ENCODE measurements at regions not wholly inside any gene's neighbourhood (a gene's known extent, or its start where the extent isn't known, plus 50 kb on each side); places are given as distances from the start of the nearest gene placed in this dataset.

- no peak for TF ChIP-seq CTCF (IDR thresholded peaks at IDR 0.05; ENCODE audit: borderline replicate concordance, extremely low read depth, low read length, poor library complexity, severe bottlenecking)
- TF ChIP-seq EZH2 (IDR thresholded peaks at IDR 0.05; ENCODE audit: borderline replicate concordance, low read depth, low read length, severe bottlenecking), result no peak
- Histone ChIP-seq H3K4me2 (ENCODE audit: insufficient read depth, low read length) (no peak overlapping the region), H3K36me3 (ENCODE audit: insufficient read depth, low read length) (no peaks in the 10 kb centered on the region), H3K4me1 (ENCODE audit: insufficient read depth, low read length) (no peaks in the 10 kb centered on the region), H3K27ac (ENCODE audit: low read length) (no peak overlapping the region), H3K27me3 (ENCODE audit: insufficient read depth, low read length, poor library complexity) (no peaks in the 10 kb centered on the region), H2AFZ (ENCODE audit: low read depth, low read length) (no peak overlapping the region), H3K79me2 (ENCODE audit: insufficient read depth, low read length) (no peaks in the 10 kb centered on the region), H3K4me3 (ENCODE audit: low read depth in 1 of 2, low read length in 2 of 2) (no peak overlapping the region), H4K20me1 (ENCODE audit: insufficient read depth, low read length) (no peaks in the 10 kb centered on the region), H3K9me3 (ENCODE audit: insufficient read depth, low read length, severe bottlenecking) (no peaks in the 10 kb centered on the region), H3K9ac (ENCODE audit: low read depth, low read length) (no peak overlapping the region)
- DNase-seq (no peak), ATAC-seq (ENCODE audit: insufficient read depth, low read depth) (no peak)
Measured at GRCh38 chr2:60292242-60292641, 261.2 kb downstream of the BCL11A start.

- no peaks in the 10 kb centered on the region for H3K27me3 ChIP-seq (ENCODE audit: insufficient read depth, low read length, poor library complexity)
- H3K27ac ChIP-seq (ENCODE audit: low read length), result no peak overlapping the region
- H3K4me3 ChIP-seq (ENCODE audit: low read depth in 1 of 2, low read length in 2 of 2), result no peak overlapping the region
- TF ChIP-seq CTCF (IDR thresholded peaks at IDR 0.05; ENCODE audit: borderline replicate concordance, extremely low read depth, low read length, poor library complexity, severe bottlenecking), result no peak
- TF ChIP-seq EZH2 (IDR thresholded peaks at IDR 0.05; ENCODE audit: borderline replicate concordance, low read depth, low read length, severe bottlenecking), result no peak
- DNase-seq (no peak), ATAC-seq (ENCODE audit: insufficient read depth, low read depth) (no peak)
- H3K4me1 ChIP-seq (ENCODE audit: insufficient read depth, low read length), result no peaks in the 10 kb centered on the region
- no peaks in the 10 kb centered on the region for H3K36me3 ChIP-seq (ENCODE audit: insufficient read depth, low read length)
- H3K4me2 ChIP-seq (ENCODE audit: insufficient read depth, low read length), result no peak overlapping the region
- no peaks in the 10 kb centered on the region for H3K9me3 ChIP-seq (ENCODE audit: insufficient read depth, low read length, severe bottlenecking)
- no peak overlapping the region for H3K9ac ChIP-seq (ENCODE audit: low read depth, low read length)
- H2AFZ ChIP-seq (ENCODE audit: low read depth, low read length), result no peak overlapping the region
- no peaks in the 10 kb centered on the region for H4K20me1 ChIP-seq (ENCODE audit: insufficient read depth, low read length)
- H3K79me2 ChIP-seq (ENCODE audit: insufficient read depth, low read length), result no peaks in the 10 kb centered on the region
Measured at GRCh38 chr2:60290509-60290908, 262.9 kb downstream of the BCL11A start.

- no peaks in the 10 kb centered on the region for H3K4me1 ChIP-seq (ENCODE audit: insufficient read depth, low read length)
- no peaks in the 10 kb centered on the region for H3K27me3 ChIP-seq (ENCODE audit: insufficient read depth, low read length, poor library complexity)
- no peak overlapping the region for H3K4me2 ChIP-seq (ENCODE audit: insufficient read depth, low read length)
- DNase-seq (no peak), ATAC-seq (ENCODE audit: insufficient read depth, low read depth) (no peak; the same call in 2 of the 3 replicates)
- TF ChIP-seq CTCF (IDR thresholded peaks at IDR 0.05; ENCODE audit: borderline replicate concordance, extremely low read depth, low read length, poor library complexity, severe bottlenecking), result no peak
- TF ChIP-seq EZH2 (IDR thresholded peaks at IDR 0.05; ENCODE audit: borderline replicate concordance, low read depth, low read length, severe bottlenecking), result no peak
- no peak overlapping the region for H3K4me3 ChIP-seq (ENCODE audit: low read depth in 1 of 2, low read length in 2 of 2)
- H3K27ac ChIP-seq (ENCODE audit: low read length), result no peak overlapping the region
- H3K79me2 ChIP-seq (ENCODE audit: insufficient read depth, low read length), result no peaks in the 10 kb centered on the region
- no peaks in the 10 kb centered on the region for H3K36me3 ChIP-seq (ENCODE audit: insufficient read depth, low read length)
- no peak overlapping the region; the same call in 1 of the 2 replicates for H2AFZ ChIP-seq (ENCODE audit: low read depth, low read length)
- no peaks in the 10 kb centered on the region for H4K20me1 ChIP-seq (ENCODE audit: insufficient read depth, low read length)
- no peaks in the 10 kb centered on the region for H3K9me3 ChIP-seq (ENCODE audit: insufficient read depth, low read length, severe bottlenecking)
- H3K9ac ChIP-seq (ENCODE audit: low read depth, low read length), result no peak overlapping the region
Measured at GRCh38 chr2:60285626-60286316, 267.7 kb downstream of the BCL11A start.
